ENCODE measurements at regions not wholly inside any gene's neighbourhood (a gene's known extent, or its start where the extent isn't known, plus 50 kb on each side); places are given as distances from the start of the nearest gene placed in this dataset.
"Not testable (repeated sequence)": the region's sequence is repeated elsewhere in the genome, so short reads cannot be mapped to it uniquely, and the experiment has no call there.

- TF ChIP-seq REST (IDR thresholded peaks at IDR 0.05; ENCODE audit: insufficient replicate concordance, low read depth) (no peak), GABPA (IDR thresholded peaks at IDR 0.05; ENCODE audit: low read depth) (no peak), CTCF (IDR thresholded peaks at IDR 0.05; ENCODE audit: insufficient read depth, low read length) (no peak), POLR2AphosphoS5 (IDR thresholded peaks at IDR 0.05; ENCODE audit: low read depth) (no peak), SPI1 (IDR thresholded peaks at IDR 0.05; ENCODE audit: borderline replicate concordance, low read depth) (no peak)
- no peak overlapping the region for H3K27ac ChIP-seq (replicated peaks)
- no peak overlapping the region for H3K4me3 ChIP-seq (replicated peaks; ENCODE audit: insufficient read depth, low read length)
- no peak for DNase-seq (ENCODE audit: low read depth in 1 of 2, low spot score in 1 of 2)
- no peaks in the 10 kb centered on the region for H3K27me3 ChIP-seq (ENCODE audit: insufficient read depth, poor library complexity, severe bottlenecking)
These were observed 1634.4 kb upstream of the PCDH7 start for GRCh38 chr4:29085748-29086147.

GRCh38 chr4:29104694-29105093, 1615.5 kb upstream of the PCDH7 start:
- H3K4me3 ChIP-seq (replicated peaks; ENCODE audit: insufficient read depth, low read length) = no peak overlapping the region
- DNase-seq (ENCODE audit: low read depth in 1 of 2, low spot score in 1 of 2) = no peak
- H3K27me3 ChIP-seq (ENCODE audit: insufficient read depth, poor library complexity, severe bottlenecking) = no peaks in the 10 kb centered on the region
- TF ChIP-seq POLR2AphosphoS5 (IDR thresholded peaks at IDR 0.05; ENCODE audit: low read depth) = no peak
- TF ChIP-seq GABPA (IDR thresholded peaks at IDR 0.05; ENCODE audit: low read depth) = no peak
- no peak for TF ChIP-seq REST (IDR thresholded peaks at IDR 0.05; ENCODE audit: insufficient replicate concordance, low read depth)
- no peak for TF ChIP-seq SPI1 (IDR thresholded peaks at IDR 0.05; ENCODE audit: borderline replicate concordance, low read depth)
- no peak for TF ChIP-seq CTCF (IDR thresholded peaks at IDR 0.05; ENCODE audit: insufficient read depth, low read length)
- no peak overlapping the region for H3K27ac ChIP-seq (replicated peaks)

- H3K4me3 ChIP-seq (replicated peaks; ENCODE audit: insufficient read depth, low read length) = no peak overlapping the region
- no peaks in the 10 kb centered on the region for H3K27me3 ChIP-seq (ENCODE audit: insufficient read depth, poor library complexity, severe bottlenecking)
- no peak overlapping the region for H3K27ac ChIP-seq (replicated peaks)
- TF ChIP-seq SPI1 (IDR thresholded peaks at IDR 0.05; ENCODE audit: borderline replicate concordance, low read depth) (no peak), GABPA (IDR thresholded peaks at IDR 0.05; ENCODE audit: low read depth) (no peak), CTCF (IDR thresholded peaks at IDR 0.05; ENCODE audit: insufficient read depth, low read length) (no peak), POLR2AphosphoS5 (IDR thresholded peaks at IDR 0.05; ENCODE audit: low read depth) (no peak), REST (IDR thresholded peaks at IDR 0.05; ENCODE audit: insufficient replicate concordance, low read depth) (no peak)
- DNase-seq (ENCODE audit: low read depth in 1 of 2, low spot score in 1 of 2) = no peak
These were observed 1606.2 kb upstream of the PCDH7 start for GRCh38 chr4:29113960-29114359.

- DNase-seq (ENCODE audit: low read depth in 1 of 2, low spot score in 1 of 2); H3K27me3 ChIP-seq (ENCODE audit: insufficient read depth, poor library complexity, severe bottlenecking); H3K4me3 ChIP-seq (replicated peaks; ENCODE audit: insufficient read depth, low read length); H3K27ac ChIP-seq (replicated peaks): not testable (repeated sequence)
These were observed 1602.9 kb upstream of the PCDH7 start for GRCh38 chr4:29117231-29117722.

All from HL-60 (cell line).